Coronary artery (tissue), 2 donors: ENCODE measurements at regions not wholly inside any gene's neighbourhood (a gene's known extent, or its start where the extent isn't known, plus 50 kb on each side); places are given as distances from the start of the nearest gene placed in this dataset.

Source experiments
- DNase-seq: peaks from one replicate; pipeline ENCODE4 v3.0.0-alpha.2; 2017; ENCODE audit warnings: low spot score
- H3K27ac ChIP-seq, 2 donors: fragments of 200-600 bp; sonication (generic); one replicate each; pipeline ENCODE4 v1.5.1; 2016 to 2019
- H3K4me3 ChIP-seq: fragments of 200-600 bp; sonication (generic); 2 replicates; pipeline ENCODE4 v1.5.1; 2016; ENCODE audit warnings: mild to moderate bottlenecking, moderate library complexity
- TF ChIP-seq, protein P1 (sequence below): fragments of 200-600 bp; sonication (generic); IDR thresholded peaks from one replicate; pipeline ENCODE4 v1.5.1; 2019; ENCODE audit warnings: antibody characterized with exemption

DNA sequence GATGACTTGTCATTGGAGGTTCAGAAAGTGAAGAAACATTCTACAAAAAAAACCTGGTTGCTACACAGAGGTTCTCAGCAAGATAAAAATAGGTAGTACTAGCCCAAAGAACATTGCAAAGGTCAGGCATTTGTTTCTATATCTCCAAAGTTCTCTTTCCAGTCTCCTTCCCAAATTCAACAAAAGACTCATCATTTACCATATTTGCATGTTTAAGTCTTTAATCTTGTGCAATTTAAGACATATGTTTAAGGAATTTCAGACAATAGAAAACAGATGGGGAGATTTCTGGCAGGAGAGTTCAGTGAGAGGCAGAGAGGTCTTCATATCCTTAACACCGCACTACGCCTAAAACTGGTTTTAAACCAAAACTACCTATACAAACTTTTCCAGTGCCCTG is 173.8 kb upstream of the THBS1 start:
- no peak overlapping the region for H3K4me3 ChIP-seq
- TF ChIP-seq, protein P1, sequence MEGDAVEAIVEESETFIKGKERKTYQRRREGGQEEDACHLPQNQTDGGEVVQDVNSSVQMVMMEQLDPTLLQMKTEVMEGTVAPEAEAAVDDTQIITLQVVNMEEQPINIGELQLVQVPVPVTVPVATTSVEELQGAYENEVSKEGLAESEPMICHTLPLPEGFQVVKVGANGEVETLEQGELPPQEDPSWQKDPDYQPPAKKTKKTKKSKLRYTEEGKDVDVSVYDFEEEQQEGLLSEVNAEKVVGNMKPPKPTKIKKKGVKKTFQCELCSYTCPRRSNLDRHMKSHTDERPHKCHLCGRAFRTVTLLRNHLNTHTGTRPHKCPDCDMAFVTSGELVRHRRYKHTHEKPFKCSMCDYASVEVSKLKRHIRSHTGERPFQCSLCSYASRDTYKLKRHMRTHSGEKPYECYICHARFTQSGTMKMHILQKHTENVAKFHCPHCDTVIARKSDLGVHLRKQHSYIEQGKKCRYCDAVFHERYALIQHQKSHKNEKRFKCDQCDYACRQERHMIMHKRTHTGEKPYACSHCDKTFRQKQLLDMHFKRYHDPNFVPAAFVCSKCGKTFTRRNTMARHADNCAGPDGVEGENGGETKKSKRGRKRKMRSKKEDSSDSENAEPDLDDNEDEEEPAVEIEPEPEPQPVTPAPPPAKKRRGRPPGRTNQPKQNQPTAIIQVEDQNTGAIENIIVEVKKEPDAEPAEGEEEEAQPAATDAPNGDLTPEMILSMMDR = no peak
- DNase-seq = no peak
- no peak overlapping the region for H3K27ac ChIP-seq

DNA sequence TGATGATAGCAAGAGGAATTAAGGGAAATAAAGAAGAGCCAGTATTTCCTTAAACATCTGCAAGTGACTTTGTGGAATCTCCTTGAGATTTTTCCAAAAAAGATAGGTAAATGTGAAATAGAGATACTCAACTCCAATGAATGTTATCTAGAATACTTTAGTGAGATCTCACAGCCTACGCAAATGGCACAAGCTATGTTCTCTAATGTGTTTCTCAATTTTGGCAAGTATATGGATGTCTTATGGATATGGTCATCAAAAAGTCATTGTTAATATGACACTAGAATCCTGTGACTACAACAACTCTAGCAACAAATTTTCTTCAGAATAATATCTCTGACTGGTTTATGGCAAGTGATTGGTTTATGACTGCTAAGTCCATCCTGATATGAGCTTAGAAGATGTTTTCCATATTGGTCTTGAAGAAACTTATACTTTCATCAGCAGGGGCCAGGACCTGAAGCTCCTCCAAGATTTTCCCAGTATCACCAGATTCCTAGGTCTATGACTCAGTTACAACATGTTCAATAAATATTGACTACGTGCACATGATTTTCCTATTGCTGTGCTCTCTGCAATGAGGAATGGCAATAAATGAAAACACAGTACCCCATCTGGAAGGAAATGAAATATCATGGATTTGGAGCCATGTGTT is 170.9 kb upstream of the THBS1 start:
- TF ChIP-seq, protein P1 = no peak
- no peak overlapping the region for H3K27ac ChIP-seq
- no peak for DNase-seq

DNA sequence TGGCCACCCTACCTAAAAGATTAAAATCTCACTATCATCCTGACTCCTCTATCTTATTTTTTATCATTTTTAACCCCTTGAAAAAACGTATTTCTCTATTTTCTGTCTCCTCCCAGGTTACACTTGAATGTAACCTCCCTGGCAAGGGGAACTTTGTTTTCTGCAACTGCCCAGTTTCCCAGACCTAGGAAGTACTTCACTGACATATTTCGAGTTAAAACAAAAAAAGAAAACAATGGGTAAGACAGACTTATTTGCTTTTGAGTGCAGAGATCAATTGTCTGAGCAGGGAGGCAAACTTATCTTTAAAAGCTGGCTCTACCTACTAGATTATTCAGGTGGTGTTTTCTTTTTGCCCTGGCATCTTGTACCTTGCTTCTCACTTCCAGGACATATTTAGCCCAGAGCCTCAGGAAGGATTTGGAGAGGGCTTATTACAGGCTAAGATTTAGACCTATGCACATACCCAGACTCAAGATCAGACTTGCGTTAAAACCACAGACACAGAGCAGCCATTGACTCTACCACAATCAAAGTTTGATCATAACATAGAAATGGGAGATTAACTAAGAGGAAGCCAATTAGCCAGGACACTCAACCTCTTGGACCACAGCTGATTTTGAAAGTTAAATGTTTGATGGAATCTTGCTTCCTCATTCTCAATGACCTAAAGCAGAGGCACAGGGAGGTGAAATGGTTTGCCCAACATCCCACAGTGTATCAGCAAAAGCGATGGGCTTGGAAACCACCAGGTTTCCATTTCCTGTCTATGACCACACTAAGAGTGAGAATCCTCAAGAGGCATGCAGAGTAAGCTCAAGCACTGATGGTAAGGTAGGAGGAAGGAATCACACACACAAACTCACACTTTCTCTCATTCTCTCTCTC is 169.5 kb upstream of the THBS1 start:
- TF ChIP-seq, protein P1 = no peak
- DNase-seq = no peak
- H3K27ac ChIP-seq = no peak overlapping the region
- no peak overlapping the region for H3K4me3 ChIP-seq

More for the DNA sequence above, 170.9 kb upstream of the THBS1 start:
- no peak overlapping the region for H3K4me3 ChIP-seq

DNA sequence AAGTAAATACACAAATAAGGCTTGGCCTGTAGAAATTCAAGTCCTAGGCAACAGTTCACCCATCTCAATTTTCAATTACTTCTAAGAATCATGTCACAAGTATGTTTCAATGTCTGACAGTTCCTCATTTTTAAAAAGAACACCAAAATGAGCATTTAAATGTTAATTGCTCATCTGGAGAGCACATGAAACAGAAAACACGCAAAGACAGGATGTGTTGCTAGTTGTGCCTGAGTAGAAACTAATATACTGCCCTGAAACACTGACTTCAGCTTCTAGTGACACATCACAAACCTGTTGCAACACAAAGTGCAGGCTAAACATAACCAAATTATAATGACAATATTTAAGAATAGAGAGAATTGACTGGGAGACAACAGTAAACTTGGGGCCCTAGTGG is 167.3 kb upstream of the THBS1 start:
- H3K27ac ChIP-seq = no peak overlapping the region
- TF ChIP-seq, protein P1 = no peak
- no peak overlapping the region for H3K4me3 ChIP-seq
- DNase-seq = no peak

DNA sequence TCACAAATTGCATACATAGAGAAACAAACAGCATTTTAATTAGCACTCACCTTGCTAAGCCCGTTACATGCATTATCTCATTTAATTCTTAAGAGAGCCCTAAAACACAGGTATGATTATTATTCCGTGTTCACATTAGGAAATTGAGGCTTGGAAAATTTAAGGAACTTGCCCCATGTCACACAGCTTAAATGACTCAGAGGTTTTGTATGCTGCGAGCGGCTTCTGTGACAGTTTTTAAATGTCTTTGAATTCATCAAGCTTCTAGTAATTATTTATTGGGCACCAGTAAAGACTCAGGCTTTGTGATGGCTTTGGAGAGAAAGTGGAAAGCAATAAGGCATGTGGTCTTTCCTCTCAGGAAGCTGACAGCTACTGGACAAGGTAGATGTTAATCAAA is 166.7 kb upstream of the THBS1 start:
- H3K27ac ChIP-seq = no peak overlapping the region
- DNase-seq = no peak
- TF ChIP-seq, protein P1 = no peak
- H3K4me3 ChIP-seq = no peak overlapping the region

DNA sequence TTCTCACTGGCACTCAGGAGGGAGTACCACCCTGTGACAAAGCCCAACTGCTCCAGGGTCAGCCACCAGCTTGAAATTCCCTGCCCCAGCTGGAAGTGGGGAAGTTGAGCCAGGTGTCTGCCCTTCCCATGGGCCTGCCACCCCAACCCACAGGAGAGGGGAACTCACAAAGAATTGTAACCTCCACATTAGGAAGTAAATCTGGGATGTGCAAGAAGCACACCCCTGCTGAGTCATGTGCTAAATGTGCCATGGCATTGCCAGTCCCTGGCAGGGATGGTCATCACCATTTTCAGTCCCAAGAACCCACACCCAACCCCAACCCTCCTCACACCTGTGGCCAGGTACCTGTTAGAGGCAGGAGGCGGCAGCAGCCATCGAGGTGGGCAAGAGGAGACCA is 165.2 kb upstream of the THBS1 start:
- TF ChIP-seq, protein P1 = no peak
- DNase-seq = no peak

More for the DNA sequence above, 165.2 kb upstream of the THBS1 start:
- no peak overlapping the region for H3K27ac ChIP-seq
- no peak overlapping the region for H3K4me3 ChIP-seq
